ENCODE measurements at regions not wholly inside any gene's neighbourhood (a gene's known extent, or its start where the extent isn't known, plus 50 kb on each side); places are given as distances from the start of the nearest gene placed in this dataset.
"Not testable (repeated sequence)": the region's sequence is repeated elsewhere in the genome, so short reads cannot be mapped to it uniquely, and the experiment has no call there.

DNA sequence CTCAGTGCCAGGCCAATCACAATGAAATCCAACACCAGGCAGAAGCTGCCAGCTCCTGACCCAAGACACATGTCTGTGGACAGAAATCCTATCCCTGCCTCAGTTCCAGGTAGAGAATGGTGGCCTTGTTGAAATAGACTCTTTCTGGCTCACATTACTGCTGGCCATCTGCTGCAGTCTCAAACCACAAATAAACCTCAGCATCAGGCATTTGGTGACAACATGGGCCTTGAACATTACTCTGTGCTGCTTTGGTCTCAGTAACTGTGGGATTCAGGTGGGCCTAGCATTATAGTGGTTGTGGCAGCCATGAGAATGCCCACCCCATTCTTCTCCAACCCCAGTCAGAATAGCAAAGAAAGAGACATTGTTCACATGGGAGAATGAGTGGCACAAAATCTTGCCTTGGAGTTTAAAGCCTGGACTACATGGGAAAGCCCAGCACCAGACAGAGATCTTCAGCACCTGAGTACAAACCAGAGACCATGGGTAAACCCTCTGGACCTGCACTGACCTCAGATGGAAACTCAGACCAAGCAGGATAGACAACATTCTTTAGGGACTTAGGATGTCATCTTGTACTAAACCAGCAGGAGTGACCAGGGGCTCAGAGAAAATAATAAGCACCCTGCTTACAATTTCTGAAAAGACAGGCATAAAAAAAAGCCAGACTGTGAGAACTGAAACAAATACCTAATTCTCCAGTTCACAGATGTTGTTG, 50.4 kb upstream of the TRAM1L1 start:
- H3K36me3 Mint-ChIP-seq (ENCODE audit: low read depth) = no peaks in the 10 kb centered on the region
- ChIA-PET CTCF (no interaction called here), POLR2A (no interaction called here)
- H3K27me3 Mint-ChIP-seq = no peaks in the 10 kb centered on the region
- DNase-seq = no peak
- no peak overlapping the region for H3K4me3 Mint-ChIP-seq
- H3K4me1 Mint-ChIP-seq = no peaks in the 10 kb centered on the region
- H3K9me3 Mint-ChIP-seq = peaks cover 10% of the 10 kb centered on the region
- H3K27ac Mint-ChIP-seq = no peak overlapping the region

- H3K27me3 Mint-ChIP-seq = no peaks in the 10 kb centered on the region
- ChIA-PET POLR2A (no interaction called here), CTCF (no interaction called here)
- H3K4me3 Mint-ChIP-seq = no peak overlapping the region
- H3K27ac Mint-ChIP-seq = no peak overlapping the region
- H3K4me1 Mint-ChIP-seq = no peaks in the 10 kb centered on the region
- no peaks in the 10 kb centered on the region for H3K36me3 Mint-ChIP-seq (ENCODE audit: low read depth)
- H3K9me3 Mint-ChIP-seq = peaks cover 10% of the 10 kb centered on the region
- no peak for DNase-seq
Observed at GRCh38 chr4:117137145-117137544, 51.8 kb upstream of the TRAM1L1 start.

GRCh38 chr4:117138732-117139131, 53.4 kb upstream of the TRAM1L1 start:
- H3K27me3 Mint-ChIP-seq; DNase-seq; H3K27ac Mint-ChIP-seq; CTCF ChIA-PET; H3K4me1 Mint-ChIP-seq; POLR2A ChIA-PET; H3K4me3 Mint-ChIP-seq; H3K36me3 Mint-ChIP-seq (ENCODE audit: low read depth): not testable (repeated sequence)
- peaks cover 10% of the 10 kb centered on the region for H3K9me3 Mint-ChIP-seq

DNA sequence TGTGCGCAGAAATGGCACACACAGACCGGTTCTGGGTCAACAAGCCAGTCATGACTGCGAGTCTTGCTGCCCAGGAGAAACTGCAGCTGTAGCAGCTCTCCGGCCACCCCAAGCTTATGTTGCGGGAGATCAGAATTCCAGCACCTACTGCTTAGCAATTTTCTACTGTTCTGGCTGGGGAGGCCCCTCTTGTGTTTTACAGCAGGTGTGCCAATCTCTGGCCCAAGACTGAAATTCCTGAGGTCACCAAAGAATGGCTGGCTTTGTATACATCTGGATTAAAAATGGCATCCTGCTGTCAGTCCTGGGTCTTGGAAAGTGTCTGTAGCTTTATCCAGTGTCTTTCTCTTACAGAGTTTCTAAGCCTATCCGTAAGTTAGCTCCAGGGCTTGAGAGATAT, 68.9 kb upstream of the TRAM1L1 start:
- Mint-ChIP-seq H3K27ac (no peak overlapping the region), H3K9me3 (peaks cover 4% of the 10 kb centered on the region), H3K4me3 (no peak overlapping the region), H3K4me1 (no peaks in the 10 kb centered on the region), H3K27me3 (no peaks in the 10 kb centered on the region), H3K36me3 (ENCODE audit: low read depth) (no peaks in the 10 kb centered on the region)
- no peak for DNase-seq
- ChIA-PET POLR2A (no interaction called here), CTCF (no interaction called here)

DNA sequence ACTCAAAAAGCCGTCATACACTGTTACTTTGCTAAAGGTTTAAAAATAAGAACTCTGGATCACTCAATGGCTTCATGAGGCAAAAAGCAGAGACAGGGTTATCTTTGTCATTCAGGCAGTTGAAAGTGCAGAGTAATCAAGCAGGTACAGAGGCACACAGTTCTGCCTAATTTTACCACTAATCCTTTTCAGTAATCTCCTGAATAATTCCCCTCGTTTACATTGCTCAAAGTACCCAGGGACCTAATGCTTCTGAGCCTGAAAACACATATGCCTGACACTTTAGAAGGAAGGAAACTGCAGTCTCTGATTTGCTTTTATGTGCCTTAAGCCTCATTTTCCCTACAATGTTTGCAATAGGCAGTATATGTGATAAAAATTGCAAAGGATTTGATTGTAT, 71.4 kb upstream of the TRAM1L1 start:
- no peaks in the 10 kb centered on the region for H3K4me1 Mint-ChIP-seq
- no peaks in the 10 kb centered on the region for H3K36me3 Mint-ChIP-seq (ENCODE audit: low read depth)
- POLR2A ChIA-PET = no interaction called here
- peaks cover under 1% of the 10 kb centered on the region for H3K9me3 Mint-ChIP-seq
- H3K4me3 Mint-ChIP-seq = no peak overlapping the region
- no peak for DNase-seq
- no peaks in the 10 kb centered on the region for H3K27me3 Mint-ChIP-seq
- CTCF ChIA-PET = no interaction called here
- H3K27ac Mint-ChIP-seq = no peak overlapping the region

- no peak for DNase-seq
- H3K27me3 Mint-ChIP-seq = no peaks in the 10 kb centered on the region
- no peaks in the 10 kb centered on the region for H3K36me3 Mint-ChIP-seq (ENCODE audit: low read depth)
- CTCF ChIA-PET = no interaction called here
- H3K4me3 Mint-ChIP-seq = no peak overlapping the region
- POLR2A ChIA-PET = no interaction called here
- H3K9me3 Mint-ChIP-seq = no peaks in the 10 kb centered on the region
- no peaks in the 10 kb centered on the region for H3K4me1 Mint-ChIP-seq
- H3K27ac Mint-ChIP-seq = no peak overlapping the region
Observed at GRCh38 chr4:117157360-117157759, 72.0 kb upstream of the TRAM1L1 start.

DNA sequence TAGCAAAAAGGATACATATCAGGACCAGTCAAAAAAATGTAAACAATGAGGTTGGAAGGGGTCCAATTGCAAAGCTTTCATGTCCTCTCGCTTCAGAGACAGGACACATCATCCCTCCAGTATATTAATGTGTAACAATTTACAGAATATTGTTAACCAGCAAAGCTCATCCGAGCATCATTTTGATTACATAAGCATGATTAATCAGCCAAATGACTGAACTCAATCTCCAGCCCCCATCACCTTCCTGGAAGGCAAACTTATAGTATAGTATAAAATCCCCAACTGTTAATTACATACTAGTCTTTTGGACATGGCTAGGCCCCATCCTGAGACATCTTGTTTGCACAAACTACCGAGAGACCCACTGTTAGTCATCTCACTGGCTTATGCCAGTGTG, 77.6 kb upstream of the TRAM1L1 start:
- no peaks in the 10 kb centered on the region for H3K9me3 Mint-ChIP-seq
- no peak for DNase-seq
- no peaks in the 10 kb centered on the region for H3K27me3 Mint-ChIP-seq
- H3K36me3 Mint-ChIP-seq (ENCODE audit: low read depth) = no peaks in the 10 kb centered on the region
- no peak overlapping the region for H3K4me3 Mint-ChIP-seq
- H3K4me1 Mint-ChIP-seq = no peaks in the 10 kb centered on the region
- ChIA-PET POLR2A (no interaction called here), CTCF (no interaction called here)
- H3K27ac Mint-ChIP-seq = no peak overlapping the region

DNA sequence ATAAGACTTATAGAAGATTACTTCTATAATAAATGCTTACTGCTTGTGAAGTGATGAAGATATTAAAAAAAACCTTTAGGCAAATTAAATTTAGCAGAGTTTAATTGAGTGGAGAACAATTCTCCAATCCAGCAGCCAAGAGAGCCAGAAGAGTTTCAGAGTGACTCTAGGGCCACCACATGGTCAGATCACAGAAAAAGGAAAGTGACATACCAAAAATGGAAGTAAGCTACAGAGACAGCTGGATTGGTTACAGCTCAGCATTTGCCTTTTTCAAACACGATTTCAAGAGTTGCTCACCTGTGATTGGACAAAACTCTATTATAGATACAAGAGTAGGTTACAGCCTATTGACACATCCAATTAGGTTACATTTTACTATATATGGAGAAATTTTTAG, 79.0 kb upstream of the TRAM1L1 start:
- no peaks in the 10 kb centered on the region for H3K27me3 Mint-ChIP-seq
- H3K9me3 Mint-ChIP-seq = no peaks in the 10 kb centered on the region
- CTCF ChIA-PET = no interaction called here
- no peaks in the 10 kb centered on the region for H3K4me1 Mint-ChIP-seq
- POLR2A ChIA-PET = no interaction called here
- H3K4me3 Mint-ChIP-seq = no peak overlapping the region
- no peak for DNase-seq
- H3K27ac Mint-ChIP-seq = no peak overlapping the region
- H3K36me3 Mint-ChIP-seq (ENCODE audit: low read depth) = no peaks in the 10 kb centered on the region

DNA sequence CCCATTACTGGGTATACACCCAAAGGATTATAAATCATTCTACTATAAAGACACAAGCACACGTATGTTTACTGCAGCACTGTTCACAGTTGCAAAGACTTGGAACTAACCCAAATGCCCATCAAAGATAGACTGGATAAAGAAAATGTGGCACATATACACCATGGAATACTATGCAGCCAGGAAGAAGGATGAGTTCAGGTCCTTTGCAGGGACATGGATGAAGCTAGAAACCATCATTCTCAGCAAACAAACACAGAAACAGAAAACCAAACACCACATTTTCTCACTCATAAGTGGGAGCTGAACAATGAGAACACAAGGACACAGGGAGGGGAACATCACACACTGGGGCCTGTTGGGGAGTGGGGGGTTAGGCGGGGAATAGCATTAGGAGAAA, 90.0 kb upstream of the TRAM1L1 start:
- POLR2A ChIA-PET; CTCF ChIA-PET; H3K4me3 Mint-ChIP-seq; H3K27me3 Mint-ChIP-seq; H3K4me1 Mint-ChIP-seq; H3K36me3 Mint-ChIP-seq (ENCODE audit: low read depth); DNase-seq; H3K27ac Mint-ChIP-seq: not testable (repeated sequence)
- peaks cover 10% of the 10 kb centered on the region for H3K9me3 Mint-ChIP-seq

- Mint-ChIP-seq H3K4me1 (no peaks in the 10 kb centered on the region), H3K4me3 (no peak overlapping the region), H3K36me3 (ENCODE audit: low read depth) (no peaks in the 10 kb centered on the region), H3K27ac (no peak overlapping the region), H3K27me3 (no peaks in the 10 kb centered on the region), H3K9me3 (peaks cover 2% of the 10 kb centered on the region)
- CTCF ChIA-PET = no interaction called here
- DNase-seq = no peak
- POLR2A ChIA-PET = no interaction called here
Observed at GRCh38 chr4:117203231-117203630, 117.9 kb upstream of the TRAM1L1 start.

DNA sequence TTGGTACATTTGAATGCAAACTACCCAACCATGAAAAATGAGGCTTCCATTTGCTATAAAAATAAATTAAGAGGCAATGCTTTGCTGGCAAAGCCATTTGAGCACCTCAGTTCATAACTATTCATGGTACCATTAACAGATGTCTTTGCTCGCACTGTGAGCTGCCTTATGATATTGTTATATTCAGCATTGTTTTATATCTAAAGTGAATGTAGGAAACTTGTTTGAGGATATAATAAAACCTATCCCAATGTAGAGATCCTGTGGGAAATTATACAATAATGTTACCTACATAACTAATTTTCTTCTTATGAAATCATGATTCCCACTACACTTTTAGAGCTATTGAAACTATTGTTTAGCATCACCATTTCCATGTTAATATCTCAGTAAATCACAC, 125.2 kb upstream of the TRAM1L1 start:
- Mint-ChIP-seq H3K36me3 (ENCODE audit: low read depth) (no peaks in the 10 kb centered on the region), H3K4me1 (no peaks in the 10 kb centered on the region), H3K9me3 (no peaks in the 10 kb centered on the region), H3K27me3 (no peaks in the 10 kb centered on the region), H3K4me3 (no peak overlapping the region), H3K27ac (no peak overlapping the region)
- CTCF ChIA-PET = no interaction called here
- POLR2A ChIA-PET = no interaction called here
- no peak for DNase-seq

DNA sequence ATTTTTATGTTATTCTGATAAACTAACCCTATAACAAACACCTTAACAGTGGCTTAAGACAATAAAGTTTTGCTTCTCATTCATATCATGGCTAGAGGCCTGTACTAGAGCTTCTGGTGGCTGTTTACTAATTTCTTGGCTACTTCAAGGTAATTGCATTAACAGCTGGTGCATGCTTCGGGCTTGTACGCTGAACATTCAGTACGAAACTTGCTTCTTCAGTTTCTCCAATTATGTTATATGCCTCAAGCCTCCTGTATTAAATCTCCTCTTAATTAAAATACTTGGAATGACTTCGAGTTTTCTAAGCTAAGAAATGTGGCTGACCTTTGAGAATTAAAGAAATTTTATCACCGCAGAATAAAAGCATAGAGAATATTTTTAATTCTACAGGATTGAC, 138.9 kb upstream of the TRAM1L1 start:
- H3K27me3 Mint-ChIP-seq = no peaks in the 10 kb centered on the region

GRCh38 chr4:117225471-117225870, 140.1 kb upstream of the TRAM1L1 start:
- ChIA-PET CTCF (no interaction called here), POLR2A (no interaction called here)
- Mint-ChIP-seq H3K4me3 (no peak overlapping the region), H3K4me1 (no peaks in the 10 kb centered on the region), H3K27me3 (no peaks in the 10 kb centered on the region), H3K36me3 (ENCODE audit: low read depth) (no peaks in the 10 kb centered on the region), H3K27ac (no peak overlapping the region), H3K9me3 (peaks cover 2% of the 10 kb centered on the region)
- no peak for DNase-seq

More for the DNA sequence above, 138.9 kb upstream of the TRAM1L1 start:
- Mint-ChIP-seq H3K36me3 (ENCODE audit: low read depth) (no peaks in the 10 kb centered on the region), H3K4me1 (no peaks in the 10 kb centered on the region), H3K4me3 (no peak overlapping the region), H3K27ac (no peak overlapping the region), H3K9me3 (peaks cover 2% of the 10 kb centered on the region)
- CTCF ChIA-PET = no interaction called here
- DNase-seq = no peak
- POLR2A ChIA-PET = no interaction called here

DNA sequence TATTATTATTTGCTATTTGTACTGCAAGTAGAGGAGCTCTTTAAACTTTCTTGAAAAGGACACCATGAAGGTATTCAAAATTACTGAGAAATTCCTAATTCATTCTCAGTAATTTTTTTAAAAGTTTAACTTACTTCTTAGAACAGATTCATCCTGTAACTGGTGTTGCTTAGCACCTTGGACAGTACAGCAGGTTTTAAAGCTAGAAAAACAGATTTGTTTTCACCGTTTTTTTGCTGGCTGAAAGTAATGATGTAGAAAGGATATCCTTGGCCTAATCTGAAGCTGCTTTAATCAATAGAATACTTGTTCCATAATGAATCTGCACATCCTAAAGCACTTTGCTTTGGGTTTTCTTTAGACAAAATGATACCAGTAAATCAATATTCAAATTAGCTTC, 142.5 kb upstream of the TRAM1L1 start:
- ChIA-PET POLR2A (no interaction called here), CTCF (no interaction called here)
- no peak for DNase-seq
- H3K27ac Mint-ChIP-seq = no peak overlapping the region
- H3K9me3 Mint-ChIP-seq = no peaks in the 10 kb centered on the region
- H3K27me3 Mint-ChIP-seq = no peaks in the 10 kb centered on the region
- H3K4me3 Mint-ChIP-seq = no peak overlapping the region
- no peaks in the 10 kb centered on the region for H3K36me3 Mint-ChIP-seq (ENCODE audit: low read depth)
- H3K4me1 Mint-ChIP-seq = no peaks in the 10 kb centered on the region

DNA sequence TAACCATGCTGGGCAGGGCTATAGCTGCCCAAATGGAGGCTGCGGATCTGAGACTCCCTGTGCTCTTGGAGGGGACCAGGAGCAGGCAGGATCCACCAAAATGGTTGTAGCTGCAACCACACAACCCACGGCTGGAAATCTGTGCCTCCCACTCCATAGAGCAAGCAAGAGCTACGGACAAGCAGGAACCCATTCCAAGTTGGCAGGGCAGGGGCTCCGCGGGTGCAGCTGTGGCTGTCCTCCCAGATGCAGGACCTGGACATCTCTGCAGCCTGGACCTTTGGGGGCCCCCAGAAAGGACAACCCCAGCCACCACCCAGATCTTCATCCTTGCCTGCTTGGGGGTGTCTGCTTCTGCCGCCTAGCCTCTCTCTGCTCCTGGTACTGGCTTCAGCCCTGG, 154.1 kb upstream of the TRAM1L1 start:
- DNase-seq = no peak
- CTCF ChIA-PET = no interaction called here
- Mint-ChIP-seq H3K36me3 (ENCODE audit: low read depth) (no peaks in the 10 kb centered on the region), H3K27ac (no peak overlapping the region), H3K27me3 (no peaks in the 10 kb centered on the region), H3K4me3 (no peak overlapping the region), H3K4me1 (no peaks in the 10 kb centered on the region), H3K9me3 (no peaks in the 10 kb centered on the region)
- POLR2A ChIA-PET = no interaction called here

All from activated CD4-positive, alpha-beta memory T cell treated with anti-CD3 and anti-CD28 coated beads, Interleukin-2, amount 10 ng/mL, durations not matched to agents 7 days and 5 days (primary cell).